ENCODE measurements at regions not wholly inside any gene's neighbourhood (a gene's known extent, or its start where the extent isn't known, plus 50 kb on each side); places are given as distances from the start of the nearest gene placed in this dataset.

DNA sequence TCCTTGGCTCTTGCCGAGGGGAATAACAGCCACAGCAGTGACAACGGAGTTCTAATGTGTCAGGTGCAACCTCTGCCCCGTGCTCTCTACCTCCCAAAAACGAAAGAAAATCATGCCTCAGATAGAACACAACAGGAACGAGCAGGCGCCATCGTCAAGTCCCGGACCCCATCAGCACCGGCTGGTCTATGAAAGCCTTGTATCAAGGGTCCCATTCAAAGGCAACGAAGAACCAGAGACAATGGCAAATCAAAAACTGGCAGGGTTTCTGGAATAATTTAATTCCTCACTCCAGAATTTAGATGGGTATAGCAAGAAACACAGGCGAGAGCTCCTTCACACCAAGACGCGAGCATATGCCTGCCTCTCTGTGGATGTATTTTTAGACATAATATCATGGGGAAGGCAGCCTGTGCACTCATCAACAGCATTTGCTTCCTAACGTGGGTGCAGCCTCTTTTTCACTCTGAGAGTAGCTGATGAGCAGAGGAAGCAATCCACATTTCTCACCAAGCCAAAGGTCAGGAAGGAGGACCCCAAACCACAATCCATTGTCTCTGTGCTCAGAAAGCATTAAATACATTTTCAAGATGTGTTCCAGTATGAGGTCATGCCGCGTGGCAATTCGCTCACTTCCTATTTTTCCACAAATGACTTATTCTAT lies 193.4 kb upstream of the BLID start:
- Histone ChIP-seq H3K27ac (ENCODE audit: low read depth, low read length) (no peak overlapping the region), H3K36me3 (ENCODE audit: control insufficient read depth in 1 of 2, insufficient read depth in 2 of 2, low read length in 2 of 2) (no peaks in the 10 kb centered on the region), H2BK12ac (ENCODE audit: low read length) (no peak overlapping the region), H2BK120ac (ENCODE audit: insufficient read depth, low read length, poor library complexity) (no peak overlapping the region), H3K79me2 (ENCODE audit: control insufficient read depth, insufficient read depth, low read length, poor library complexity) (no peaks in the 10 kb centered on the region), H3K18ac (ENCODE audit: low read length) (no peak overlapping the region), H4K12ac (ENCODE audit: low read depth, low read length) (no peak overlapping the region), H3K79me1 (ENCODE audit: low read length) (no peaks in the 10 kb centered on the region), H3K4me1 (ENCODE audit: control insufficient read depth in 1 of 2, insufficient read depth in 2 of 2, low read length in 2 of 2) (peaks cover 0 to 2% of the 10 kb centered on the region in 2 experiments), H3K9ac (ENCODE audit: low read length) (no peak overlapping the region), H3K14ac (ENCODE audit: low read length) (no peak overlapping the region), H3K4me2 (ENCODE audit: low read length) (no peak overlapping the region), H2AK5ac (ENCODE audit: low read length) (no peak overlapping the region), H3K9me3 (ENCODE audit: insufficient read depth, low read depth, low read length) (no peaks in the 10 kb centered on the region), H2BK5ac (ENCODE audit: low read depth, low read length, poor library complexity) (no peak overlapping the region), H4K8ac (ENCODE audit: low read depth, low read length) (no peak overlapping the region), H3K23ac (ENCODE audit: low read length) (no peak overlapping the region), H2AFZ (ENCODE audit: insufficient read depth, low read length, poor library complexity) (no peak overlapping the region), H3K4me3 (ENCODE audit: low read depth, low read length) (no peak overlapping the region), H3K4ac (ENCODE audit: low read depth, low read length) (no peak overlapping the region), H3K27me3 (ENCODE audit: insufficient read depth, low read length) (no peaks in the 10 kb centered on the region), H4K91ac (ENCODE audit: low read depth, low read length) (no peak overlapping the region)
- no CpG with 5 or more reads among the region's 17 CpGs for WGBS (ENCODE audit: extremely low coverage, insufficient coverage, insufficient read length)
- DNase-seq: no peak

DNA sequence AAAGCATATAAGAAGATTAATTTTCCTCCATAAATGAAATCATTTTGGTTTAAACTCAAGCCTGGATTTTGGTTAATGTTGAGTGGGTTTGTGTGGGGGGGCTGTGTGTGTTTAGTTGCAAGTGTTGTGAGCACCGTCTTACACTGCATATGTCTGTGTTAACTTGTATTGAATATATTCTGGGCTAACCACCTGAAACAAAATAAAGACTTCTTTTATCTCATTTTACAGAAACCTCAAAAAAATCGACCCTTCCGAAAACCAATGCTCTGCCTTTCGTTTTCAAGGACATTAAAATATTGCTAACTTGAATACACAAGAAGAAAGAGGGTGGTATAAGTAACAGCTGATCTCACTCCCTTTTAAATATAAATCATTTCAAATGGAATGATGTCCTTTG lies 192.2 kb upstream of the BLID start:
- H3K18ac ChIP-seq (ENCODE audit: low read length): no peak overlapping the region
- peaks cover 0 to 2% of the 10 kb centered on the region in 2 experiments for H3K4me1 ChIP-seq (ENCODE audit: control insufficient read depth in 1 of 2, insufficient read depth in 2 of 2, low read length in 2 of 2)
- H2AFZ ChIP-seq (ENCODE audit: insufficient read depth, low read length, poor library complexity): no peak overlapping the region
- no peak overlapping the region for H2BK5ac ChIP-seq (ENCODE audit: low read depth, low read length, poor library complexity)
- no peak overlapping the region for H3K4me3 ChIP-seq (ENCODE audit: low read depth, low read length)
- no peak overlapping the region for H3K14ac ChIP-seq (ENCODE audit: low read length)
- no peaks in the 10 kb centered on the region for H3K27me3 ChIP-seq (ENCODE audit: insufficient read depth, low read length)
- no peaks in the 10 kb centered on the region for H3K9me3 ChIP-seq (ENCODE audit: insufficient read depth, low read depth, low read length)
- H3K79me2 ChIP-seq (ENCODE audit: control insufficient read depth, insufficient read depth, low read length, poor library complexity): no peaks in the 10 kb centered on the region
- no peak overlapping the region for H4K12ac ChIP-seq (ENCODE audit: low read depth, low read length)
- no peak overlapping the region for H3K9ac ChIP-seq (ENCODE audit: low read length)
- no peak overlapping the region for H3K4me2 ChIP-seq (ENCODE audit: low read length)
- DNase-seq: no peak
- H3K36me3 ChIP-seq (ENCODE audit: control insufficient read depth in 1 of 2, insufficient read depth in 2 of 2, low read length in 2 of 2): no peaks in the 10 kb centered on the region
- WGBS (ENCODE audit: extremely low coverage, insufficient coverage, insufficient read length): no CpG with 5 or more reads among the region's 4 CpGs
- H2BK12ac ChIP-seq (ENCODE audit: low read length): no peak overlapping the region
- no peak overlapping the region for H2BK120ac ChIP-seq (ENCODE audit: insufficient read depth, low read length, poor library complexity)
- no peak overlapping the region for H3K23ac ChIP-seq (ENCODE audit: low read length)
- H3K79me1 ChIP-seq (ENCODE audit: low read length): no peaks in the 10 kb centered on the region
- no peak overlapping the region for H3K27ac ChIP-seq (ENCODE audit: low read depth, low read length)
- no peak overlapping the region for H2AK5ac ChIP-seq (ENCODE audit: low read length)
- no peak overlapping the region for H4K91ac ChIP-seq (ENCODE audit: low read depth, low read length)
- H4K8ac ChIP-seq (ENCODE audit: low read depth, low read length): no peak overlapping the region
- no peak overlapping the region for H3K4ac ChIP-seq (ENCODE audit: low read depth, low read length)

DNA sequence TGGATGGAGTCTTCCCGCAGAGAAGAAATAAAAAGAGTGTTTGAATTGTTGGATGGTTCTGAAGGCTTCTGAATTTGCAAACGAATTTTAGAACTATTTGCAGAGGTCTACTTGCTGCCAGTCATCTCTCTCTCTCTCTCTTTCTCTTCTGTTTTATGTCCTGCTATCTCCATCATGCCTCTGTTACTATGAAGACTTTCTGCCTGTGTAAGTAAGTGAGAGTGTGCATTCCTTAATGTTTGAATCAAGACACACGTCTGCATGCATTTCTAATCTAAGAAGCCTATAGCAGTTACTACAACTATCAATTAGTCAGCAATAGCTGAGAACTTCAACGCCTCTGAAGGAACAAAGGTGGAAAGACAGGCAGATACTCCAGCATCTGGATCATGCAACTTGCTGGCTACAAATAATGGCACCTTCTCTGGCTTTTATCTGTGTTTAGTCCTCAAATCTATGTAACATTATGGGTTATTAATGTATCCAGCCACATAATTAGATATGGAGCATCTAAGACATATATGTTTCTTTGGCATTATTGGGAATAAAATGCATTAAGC lies 191.5 kb upstream of the BLID start:
- no peaks in the 10 kb centered on the region for H3K79me1 ChIP-seq (ENCODE audit: low read length)
- H3K27ac ChIP-seq (ENCODE audit: low read depth, low read length): no peak overlapping the region
- no peak overlapping the region for H3K14ac ChIP-seq (ENCODE audit: low read length)
- no peak for DNase-seq
- H3K4me2 ChIP-seq (ENCODE audit: low read length): no peak overlapping the region
- H3K4ac ChIP-seq (ENCODE audit: low read depth, low read length): no peak overlapping the region
- no peak overlapping the region for H2BK12ac ChIP-seq (ENCODE audit: low read length)
- no peak overlapping the region for H3K23ac ChIP-seq (ENCODE audit: low read length)
- no peak overlapping the region for H4K8ac ChIP-seq (ENCODE audit: low read depth, low read length)
- no peak overlapping the region for H2BK5ac ChIP-seq (ENCODE audit: low read depth, low read length, poor library complexity)
- H3K79me2 ChIP-seq (ENCODE audit: control insufficient read depth, insufficient read depth, low read length, poor library complexity): no peaks in the 10 kb centered on the region
- H3K27me3 ChIP-seq (ENCODE audit: insufficient read depth, low read length): no peaks in the 10 kb centered on the region
- H3K4me3 ChIP-seq (ENCODE audit: low read depth, low read length): no peak overlapping the region
- H3K36me3 ChIP-seq (ENCODE audit: control insufficient read depth in 1 of 2, insufficient read depth in 2 of 2, low read length in 2 of 2): no peaks in the 10 kb centered on the region
- no peak overlapping the region for H4K91ac ChIP-seq (ENCODE audit: low read depth, low read length)
- no peak overlapping the region for H3K9ac ChIP-seq (ENCODE audit: low read length)
- H2AK5ac ChIP-seq (ENCODE audit: low read length): no peak overlapping the region
- H3K9me3 ChIP-seq (ENCODE audit: insufficient read depth, low read depth, low read length): no peaks in the 10 kb centered on the region
- H4K12ac ChIP-seq (ENCODE audit: low read depth, low read length): no peak overlapping the region
- no peak overlapping the region for H3K18ac ChIP-seq (ENCODE audit: low read length)
- H2BK120ac ChIP-seq (ENCODE audit: insufficient read depth, low read length, poor library complexity): no peak overlapping the region
- no peak overlapping the region for H2AFZ ChIP-seq (ENCODE audit: insufficient read depth, low read length, poor library complexity)
- peaks cover 0 to 2% of the 10 kb centered on the region in 2 experiments for H3K4me1 ChIP-seq (ENCODE audit: control insufficient read depth in 1 of 2, insufficient read depth in 2 of 2, low read length in 2 of 2)
- no CpG with 5 or more reads among the region's 4 CpGs for WGBS (ENCODE audit: extremely low coverage, insufficient coverage, insufficient read length)

- Histone ChIP-seq H3K9me3 (ENCODE audit: insufficient read depth, low read depth, low read length) (no peaks in the 10 kb centered on the region), H2BK120ac (ENCODE audit: insufficient read depth, low read length, poor library complexity) (no peak overlapping the region), H3K18ac (ENCODE audit: low read length) (no peak overlapping the region), H2BK5ac (ENCODE audit: low read depth, low read length, poor library complexity) (no peak overlapping the region), H3K23ac (ENCODE audit: low read length) (no peak overlapping the region), H4K91ac (ENCODE audit: low read depth, low read length) (no peak overlapping the region), H3K9ac (ENCODE audit: low read length) (no peak overlapping the region), H2BK12ac (ENCODE audit: low read length) (no peak overlapping the region), H3K79me1 (ENCODE audit: low read length) (no peaks in the 10 kb centered on the region), H2AFZ (ENCODE audit: insufficient read depth, low read length, poor library complexity) (no peak overlapping the region), H3K79me2 (ENCODE audit: control insufficient read depth, insufficient read depth, low read length, poor library complexity) (no peaks in the 10 kb centered on the region), H4K8ac (ENCODE audit: low read depth, low read length) (no peak overlapping the region), H3K4me3 (ENCODE audit: low read depth, low read length) (no peak overlapping the region), H2AK5ac (ENCODE audit: low read length) (no peak overlapping the region), H3K27ac (ENCODE audit: low read depth, low read length) (no peak overlapping the region), H3K14ac (ENCODE audit: low read length) (no peak overlapping the region), H3K4me2 (ENCODE audit: low read length) (no peak overlapping the region), H3K4me1 (ENCODE audit: control insufficient read depth in 1 of 2, insufficient read depth in 2 of 2, low read length in 2 of 2) (peaks cover 0 to 2% of the 10 kb centered on the region in 2 experiments), H3K36me3 (ENCODE audit: control insufficient read depth in 1 of 2, insufficient read depth in 2 of 2, low read length in 2 of 2) (no peaks in the 10 kb centered on the region), H3K27me3 (ENCODE audit: insufficient read depth, low read length) (no peaks in the 10 kb centered on the region), H4K12ac (ENCODE audit: low read depth, low read length) (no peak overlapping the region), H3K4ac (ENCODE audit: low read depth, low read length) (no peak overlapping the region)
- DNase-seq: no peak
- no CpG with 5 or more reads among the region's 9 CpGs for WGBS (ENCODE audit: extremely low coverage, insufficient coverage, insufficient read length)
These were observed 190.9 kb upstream of the BLID start for GRCh38 chr11:122306831-122307391.
